HG02870 (cell line): ENCODE measurements at regions not wholly inside any gene's neighbourhood (a gene's known extent, or its start where the extent isn't known, plus 50 kb on each side); places are given as distances from the start of the nearest gene placed in this dataset.
"Not testable (repeated sequence)": the region's sequence is repeated elsewhere in the genome, so short reads cannot be mapped to it uniquely, and the experiment has no call there.

Experiments used
- ATAC-seq: cut with Tn5 transposase; IDR thresholded peaks from one replicate; pipeline ENCODE4 v1.9.1; 2021; ENCODE audit warnings: mild to moderate bottlenecking, moderate library complexity; ENCODE audit not compliant: unreplicated experiment

GRCh38 chr5:50501491-50502228 lies 60.6 kb upstream of the EMB start:
- peak; percentile 100 for ATAC-seq

GRCh38 chr5:50513028-50513457 lies 72.0 kb upstream of the EMB start:
- not testable (repeated sequence) for ATAC-seq

- ATAC-seq = not testable (repeated sequence)
Measured at GRCh38 chr5:50521060-50521459, 80.0 kb upstream of the EMB start.

- not testable (repeated sequence) for ATAC-seq
Measured at GRCh38 chr5:50527514-50528060, 86.5 kb upstream of the EMB start.

GRCh38 chr5:50535393-50535792 lies 94.3 kb upstream of the EMB start:
- ATAC-seq = no peak

GRCh38 chr5:50537534-50537933 lies 96.4 kb upstream of the EMB start:
- ATAC-seq = peak; percentile 76

- peak; percentile 98 for ATAC-seq
Measured at GRCh38 chr5:50547303-50547702, 106.2 kb upstream of the EMB start.

GRCh38 chr5:50550267-50550666 lies 109.2 kb upstream of the EMB start:
- ATAC-seq = no peak

- no peak for ATAC-seq
Measured at GRCh38 chr5:50550993-50551392, 109.9 kb upstream of the EMB start.

GRCh38 chr5:50553560-50553984 lies 112.5 kb upstream of the EMB start:
- ATAC-seq = no peak

- not testable (repeated sequence) for ATAC-seq
Measured at GRCh38 chr5:50558640-50559039, 107.8 kb upstream of the PARP8 start.

- peak; percentile 48 for ATAC-seq
Measured at GRCh38 chr5:50559955-50560354, 106.5 kb upstream of the PARP8 start.

GRCh38 chr5:50562694-50563093 lies 103.7 kb upstream of the PARP8 start:
- no peak for ATAC-seq

GRCh38 chr5:50564079-50564478 lies 102.4 kb upstream of the PARP8 start:
- peak; percentile 72 for ATAC-seq

GRCh38 chr5:50564558-50564957 lies 101.9 kb upstream of the PARP8 start:
- ATAC-seq = no peak

GRCh38 chr5:50574121-50574520 lies 92.3 kb upstream of the PARP8 start:
- no peak for ATAC-seq

GRCh38 chr5:50575740-50576139 lies 90.7 kb upstream of the PARP8 start:
- ATAC-seq = no peak

- no peak for ATAC-seq
Measured at GRCh38 chr5:50576265-50576664, 90.2 kb upstream of the PARP8 start.

GRCh38 chr5:50576686-50577256 lies 89.7 kb upstream of the PARP8 start:
- ATAC-seq = no peak

- ATAC-seq = no peak
Measured at GRCh38 chr5:50580506-50580905, 85.9 kb upstream of the PARP8 start.

- not testable (repeated sequence) for ATAC-seq
Measured at GRCh38 chr5:50581845-50582244, 84.6 kb upstream of the PARP8 start.

- ATAC-seq = no peak
Measured at GRCh38 chr5:50582699-50583098, 83.7 kb upstream of the PARP8 start.
